HG03280 (cell line): ENCODE measurements at regions not wholly inside any gene's neighbourhood (a gene's known extent, or its start where the extent isn't known, plus 50 kb on each side); places are given as distances from the start of the nearest gene placed in this dataset.

ENCODE experiments used
- ATAC-seq: cut with Tn5 transposase; IDR thresholded peaks from one replicate; pipeline ENCODE4 v1.9.1; 2021; ENCODE audit warnings: mild to moderate bottlenecking, moderate library complexity; ENCODE audit not compliant: unreplicated experiment

DNA sequence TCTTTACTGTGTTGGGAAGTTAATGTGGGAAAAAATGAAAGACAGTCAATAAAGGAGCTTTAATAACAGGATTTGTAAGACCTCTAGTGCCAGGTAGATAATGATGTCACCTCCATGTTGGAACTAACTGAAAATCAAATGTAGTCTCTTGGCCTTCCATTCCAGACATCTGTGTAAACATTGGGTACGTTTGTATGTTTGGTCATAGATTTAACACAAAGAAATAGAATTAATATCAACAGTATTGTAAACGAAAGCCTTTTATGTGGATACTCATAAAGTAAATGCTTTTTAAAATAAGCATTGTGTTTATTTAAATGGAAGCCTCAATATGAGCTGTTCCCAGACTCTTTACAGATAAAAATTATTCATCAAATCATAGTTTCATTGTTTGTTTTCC is 605.7 kb downstream of the METTL15 start:
- no peak for ATAC-seq

DNA sequence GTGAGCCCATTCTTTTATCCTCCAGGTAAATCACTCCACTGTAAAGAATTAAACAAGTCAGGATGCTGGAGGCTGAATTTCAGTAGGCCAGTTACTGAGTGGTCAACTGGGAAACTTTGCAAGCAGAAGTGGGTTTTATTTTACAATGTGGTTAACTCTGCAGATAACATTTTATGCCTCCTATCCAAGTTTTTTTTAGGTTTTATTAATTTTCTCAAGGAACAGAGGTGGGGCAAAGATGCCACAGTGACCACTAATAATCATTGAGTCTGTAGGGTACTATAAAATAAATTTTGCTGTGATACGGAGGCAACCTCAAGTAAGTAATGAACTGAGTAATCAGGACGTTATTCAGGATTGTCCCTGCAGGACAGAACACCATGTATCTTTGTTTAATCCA is 599.9 kb downstream of the METTL15 start:
- no peak for ATAC-seq

DNA sequence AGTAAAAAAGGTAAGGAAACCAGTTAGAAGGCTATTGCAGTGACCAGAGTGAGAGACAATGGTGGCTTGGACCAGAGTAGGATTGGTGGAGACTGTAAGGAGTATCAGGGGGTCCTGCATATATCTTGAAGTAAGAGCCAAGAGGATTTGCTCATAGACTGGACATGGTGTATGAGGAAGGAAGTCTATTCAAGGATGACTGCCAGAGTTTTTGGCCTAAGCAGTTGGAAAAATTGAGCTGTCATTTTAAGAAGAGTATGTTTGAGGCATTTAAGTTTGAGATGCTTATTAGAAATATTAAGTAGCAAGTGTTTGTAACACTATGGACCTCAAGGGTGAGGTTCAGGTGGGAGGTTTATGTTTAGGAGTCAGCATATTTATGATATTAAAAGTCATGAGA is 596.6 kb downstream of the METTL15 start:
- no peak for ATAC-seq

DNA sequence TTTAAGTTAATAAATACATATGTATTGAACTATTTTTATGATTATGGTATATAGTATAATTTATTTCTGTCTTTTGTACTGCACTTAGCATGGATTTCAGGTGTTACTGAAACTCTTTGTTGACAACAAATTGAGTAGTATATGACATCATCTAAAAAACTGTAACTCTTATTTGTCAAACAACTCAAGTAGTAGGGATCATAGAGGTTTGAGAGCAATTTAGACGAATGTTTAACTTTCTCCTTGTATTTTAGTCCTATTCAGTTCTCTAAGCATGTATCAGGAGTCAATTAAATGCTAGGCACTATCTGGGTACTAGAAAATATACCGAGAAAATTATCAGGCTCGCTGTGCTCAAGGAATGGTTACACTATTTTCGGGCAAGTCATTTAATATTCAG is 595.2 kb downstream of the METTL15 start:
- no peak for ATAC-seq

DNA sequence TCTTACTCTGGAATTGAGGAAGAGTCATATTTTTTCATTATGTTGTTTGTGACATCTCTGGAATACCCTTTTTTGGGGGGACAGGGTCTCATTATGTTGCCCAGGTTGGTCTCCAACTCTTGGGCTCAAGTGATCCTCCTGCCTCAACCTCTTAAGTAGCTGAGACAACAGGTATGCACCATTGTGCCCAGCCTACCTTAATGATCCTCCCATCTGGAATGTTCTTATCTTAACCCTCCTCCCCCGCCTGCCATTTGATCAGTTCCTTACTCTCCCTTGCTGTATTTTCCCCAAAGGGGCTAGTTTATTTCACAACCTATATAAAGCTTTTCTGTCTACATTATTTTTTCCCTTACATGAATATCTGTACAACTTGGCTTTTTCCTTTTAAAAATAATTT is 594.7 kb downstream of the METTL15 start:
- no peak for ATAC-seq

DNA sequence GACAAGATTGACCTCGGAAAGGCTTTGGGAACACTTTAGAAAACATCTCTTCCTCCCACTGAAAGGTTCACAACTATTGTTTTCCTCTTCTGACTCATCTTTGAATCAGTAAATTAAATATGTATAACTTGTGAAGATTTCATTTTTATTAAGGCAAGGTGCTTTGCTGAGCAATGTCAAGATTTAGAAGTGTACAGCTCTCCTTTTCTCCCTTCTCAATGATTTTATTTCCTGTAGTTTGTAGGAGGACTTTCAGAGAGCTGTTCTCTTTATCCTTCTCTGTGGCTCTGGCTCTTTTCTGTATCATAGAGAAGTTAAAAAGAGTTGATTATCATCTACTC is 594.2 kb downstream of the METTL15 start:
- no peak for ATAC-seq

DNA sequence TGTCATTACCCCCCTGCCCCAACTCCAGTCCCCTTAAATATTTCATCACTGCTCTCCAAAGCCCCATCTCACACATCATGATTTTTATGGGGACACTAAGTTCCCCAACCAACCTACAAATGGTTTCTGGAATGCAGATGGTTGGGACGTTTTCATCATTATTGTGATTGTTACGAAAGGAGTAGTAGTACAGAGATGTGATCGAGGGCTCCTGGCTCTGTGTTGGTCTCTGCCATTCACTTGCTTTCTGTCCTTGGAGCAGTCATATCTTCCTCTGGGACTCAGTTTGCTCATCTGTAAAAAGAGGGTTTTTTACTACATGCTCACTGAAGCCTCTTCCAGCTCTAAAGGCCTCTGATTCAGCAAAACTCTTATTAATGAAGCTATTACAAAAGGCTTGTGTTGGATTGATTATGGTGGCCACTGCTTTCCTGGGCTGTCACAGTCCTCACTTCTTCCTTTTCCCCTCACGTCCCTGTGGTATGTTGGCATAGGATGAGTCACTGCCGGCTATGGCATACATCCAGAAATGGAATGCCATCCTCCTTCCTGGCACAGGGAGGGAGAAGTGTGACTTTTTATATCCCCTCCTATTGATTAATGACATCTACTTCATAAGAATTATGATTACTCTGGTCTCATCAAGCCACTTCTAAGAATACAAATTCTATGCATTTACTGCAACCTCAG is 593.7 kb downstream of the METTL15 start:
- ATAC-seq = no peak

DNA sequence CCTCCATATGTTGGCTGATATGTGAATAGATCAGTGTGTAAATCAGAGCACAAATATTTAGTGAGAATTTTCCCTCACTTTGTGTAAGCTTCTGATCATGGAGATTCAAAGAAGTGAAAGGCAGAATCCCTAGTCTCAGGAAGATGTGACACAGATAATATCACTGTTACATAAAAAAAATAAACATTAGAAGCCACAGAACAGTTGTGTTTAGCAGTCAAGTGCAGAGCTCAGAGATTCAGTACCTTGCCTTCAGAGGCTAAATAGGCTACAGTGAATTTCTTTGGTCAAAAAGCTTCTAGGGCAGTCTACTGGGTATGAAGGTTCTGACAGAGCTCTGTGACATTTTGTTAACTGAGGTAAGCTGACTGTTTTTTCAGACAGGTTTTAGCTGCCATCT is 591.5 kb downstream of the METTL15 start:
- ATAC-seq = no peak

DNA sequence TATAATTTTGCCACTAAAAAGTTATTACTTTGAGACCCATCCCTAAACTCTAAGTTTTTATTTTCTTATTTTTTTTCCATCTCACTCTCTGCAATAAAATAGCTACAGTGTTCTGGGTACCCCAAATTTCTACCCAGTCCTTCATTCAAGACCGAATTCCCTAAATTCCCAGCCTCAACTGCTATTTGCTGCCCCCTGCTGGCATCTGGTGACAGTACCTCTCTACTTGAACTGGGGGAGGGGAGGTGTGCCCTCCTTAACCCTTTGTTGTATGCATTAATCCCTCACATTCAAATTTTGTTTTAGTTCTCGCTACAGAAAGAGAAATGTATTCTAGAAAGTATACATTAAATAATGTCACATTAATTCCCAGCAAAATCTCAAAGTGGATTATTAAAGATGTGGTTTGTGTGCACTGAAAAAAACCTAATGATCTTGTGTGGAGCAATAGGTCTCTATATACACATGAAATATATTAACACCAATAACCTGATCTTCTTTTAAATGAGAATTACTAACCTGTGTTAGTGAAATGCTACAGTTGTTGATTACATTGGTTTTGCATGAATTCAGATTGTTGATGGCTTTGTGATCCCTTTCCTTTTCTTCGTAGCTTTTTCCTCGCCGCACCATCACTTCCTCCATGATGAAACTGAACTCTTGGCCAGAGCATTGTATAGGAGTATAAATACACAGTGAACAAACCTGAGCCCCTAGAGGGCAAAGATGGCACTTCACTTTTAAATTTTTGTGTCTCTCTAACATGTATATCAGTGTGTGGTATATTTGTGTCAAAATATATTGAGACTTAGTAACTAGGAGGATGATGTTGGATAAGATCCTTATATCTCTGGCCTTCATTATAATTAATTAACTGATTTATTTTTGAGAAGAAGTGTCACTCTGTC is 590.0 kb downstream of the METTL15 start:
- ATAC-seq = peak; percentile 55

DNA sequence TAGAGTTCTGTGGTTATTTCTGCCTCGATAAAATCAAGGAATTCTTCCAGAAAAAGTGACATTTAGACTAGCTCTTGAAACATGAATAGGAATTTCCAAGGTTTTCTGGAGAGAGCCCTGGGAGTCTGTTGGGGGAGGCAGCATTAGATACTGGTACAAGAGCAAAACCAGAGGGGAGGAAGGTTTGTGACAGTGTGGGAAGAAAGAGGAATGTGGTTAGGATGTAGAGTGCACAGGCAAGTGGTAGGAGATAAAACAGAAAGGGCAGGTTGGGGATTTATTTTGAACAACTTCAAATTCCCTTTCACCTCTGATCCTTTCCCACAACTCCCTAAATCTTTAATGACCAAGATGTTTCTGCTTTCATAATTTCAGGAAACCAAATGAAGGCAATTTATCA is 588.4 kb downstream of the METTL15 start:
- ATAC-seq = no peak

DNA sequence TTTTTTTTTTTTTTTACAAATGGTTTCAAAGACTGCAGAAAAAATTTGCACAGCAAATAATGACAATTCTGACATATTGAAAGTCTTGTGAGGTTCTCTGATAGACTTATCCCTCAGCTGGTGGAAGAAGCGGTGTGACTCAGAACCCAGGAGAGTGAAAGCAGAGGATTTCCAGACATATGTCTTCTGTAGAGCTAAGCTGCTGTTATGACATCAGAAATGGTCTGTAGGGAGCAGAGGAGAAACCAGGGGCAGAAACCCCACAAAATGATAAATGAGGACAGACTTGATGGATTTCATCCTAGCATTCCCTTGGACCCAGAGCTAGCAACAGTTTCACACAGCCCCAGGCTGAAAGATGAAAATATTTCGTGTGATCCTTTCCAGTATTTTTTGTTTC is 582.6 kb downstream of the METTL15 start:
- ATAC-seq = no peak

DNA sequence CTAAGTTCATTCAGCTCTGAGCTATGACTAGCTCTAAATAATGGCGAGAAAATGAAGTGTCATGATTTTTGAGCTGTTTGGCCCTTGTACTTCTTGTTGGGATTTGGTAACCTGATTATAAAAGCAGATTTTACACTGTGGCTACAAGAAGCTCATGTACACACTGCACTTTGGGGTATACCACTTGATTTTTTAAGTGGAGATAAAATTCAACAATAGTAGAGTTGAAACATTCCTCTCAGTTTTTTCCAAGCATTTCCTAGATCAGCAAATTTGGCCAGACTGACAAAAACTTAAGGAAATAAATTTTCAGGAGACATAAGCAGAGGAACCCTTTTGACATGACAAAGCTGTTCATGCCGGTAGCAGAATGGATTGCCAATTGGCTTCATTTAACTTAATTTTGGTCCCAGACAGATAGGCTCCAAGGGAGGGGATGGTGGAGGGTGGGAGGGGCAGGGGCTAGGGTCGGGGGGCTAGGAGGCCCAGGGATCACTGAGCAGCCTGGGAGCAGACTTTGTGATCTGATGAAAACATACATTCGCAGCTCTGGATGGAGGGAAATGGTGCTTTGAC is 575.9 kb downstream of the METTL15 start:
- ATAC-seq = no peak

DNA sequence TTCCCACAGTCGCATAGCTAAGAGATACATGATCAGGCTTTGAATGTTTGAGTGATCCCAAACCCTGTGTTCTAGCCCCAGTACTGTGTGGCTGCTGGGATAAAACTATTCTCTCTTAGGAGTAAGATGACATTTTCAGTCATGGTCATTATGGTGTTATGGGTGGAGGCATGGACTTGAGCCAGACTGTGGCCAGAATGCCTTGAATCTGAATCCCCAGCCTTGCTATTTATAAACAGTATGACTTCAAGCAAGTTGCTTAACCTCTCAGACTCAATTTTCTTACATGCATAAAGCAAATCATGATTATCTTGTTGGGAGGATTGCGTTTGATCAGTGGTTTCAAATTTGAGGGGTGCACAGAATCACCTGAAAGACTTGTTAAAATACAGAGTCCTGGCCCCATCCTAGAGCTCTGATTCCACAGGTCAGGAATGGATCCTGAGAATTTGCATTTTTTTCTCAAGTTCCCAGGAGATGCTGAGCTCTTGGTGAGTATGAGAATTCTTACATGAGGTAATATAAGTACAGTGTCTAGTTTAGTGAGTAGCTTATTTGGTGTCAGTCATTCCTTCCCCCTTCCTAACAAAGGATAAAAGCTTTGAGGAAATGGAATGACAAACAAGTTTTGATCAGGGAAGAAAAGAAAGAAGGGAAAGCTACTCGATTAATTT is 571.7 kb downstream of the METTL15 start:
- ATAC-seq = no peak

DNA sequence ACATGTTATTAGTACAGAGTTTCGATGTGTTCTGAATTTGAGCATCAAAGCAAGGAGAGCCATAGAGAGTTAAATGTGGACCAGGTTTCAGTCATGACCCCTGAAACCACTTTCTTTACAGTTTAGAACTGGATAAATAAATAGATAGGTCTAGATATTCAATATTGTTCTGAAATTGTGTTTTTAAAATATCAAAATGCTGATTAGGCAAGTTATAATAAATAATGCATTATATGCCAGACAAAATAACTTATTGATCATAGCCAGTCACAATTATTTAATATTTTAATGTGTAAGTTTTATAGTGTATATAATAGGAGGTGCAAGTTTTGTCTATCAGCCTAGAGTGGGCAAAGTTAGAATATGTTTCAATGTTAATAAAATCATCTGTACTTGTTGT is 569.5 kb downstream of the METTL15 start:
- ATAC-seq = no peak

DNA sequence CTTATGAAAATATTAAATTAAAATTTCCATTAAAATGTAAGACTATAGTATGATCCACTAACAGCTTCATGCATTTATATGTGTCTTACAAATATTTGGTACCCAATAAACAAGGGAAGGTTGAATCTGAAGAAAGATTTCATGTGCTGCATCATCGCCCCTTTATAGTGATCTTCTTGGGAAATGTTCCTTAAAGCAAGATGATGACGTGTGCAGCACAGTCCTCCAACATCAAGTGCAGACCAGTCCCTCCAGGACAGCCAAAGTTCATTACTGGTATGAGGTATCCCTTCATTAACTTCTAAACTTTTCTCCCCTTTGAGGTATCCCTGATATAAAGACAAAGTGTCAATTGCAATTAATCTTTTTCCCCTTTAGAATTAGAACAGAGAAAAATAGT is 567.0 kb downstream of the METTL15 start:
- ATAC-seq = no peak

DNA sequence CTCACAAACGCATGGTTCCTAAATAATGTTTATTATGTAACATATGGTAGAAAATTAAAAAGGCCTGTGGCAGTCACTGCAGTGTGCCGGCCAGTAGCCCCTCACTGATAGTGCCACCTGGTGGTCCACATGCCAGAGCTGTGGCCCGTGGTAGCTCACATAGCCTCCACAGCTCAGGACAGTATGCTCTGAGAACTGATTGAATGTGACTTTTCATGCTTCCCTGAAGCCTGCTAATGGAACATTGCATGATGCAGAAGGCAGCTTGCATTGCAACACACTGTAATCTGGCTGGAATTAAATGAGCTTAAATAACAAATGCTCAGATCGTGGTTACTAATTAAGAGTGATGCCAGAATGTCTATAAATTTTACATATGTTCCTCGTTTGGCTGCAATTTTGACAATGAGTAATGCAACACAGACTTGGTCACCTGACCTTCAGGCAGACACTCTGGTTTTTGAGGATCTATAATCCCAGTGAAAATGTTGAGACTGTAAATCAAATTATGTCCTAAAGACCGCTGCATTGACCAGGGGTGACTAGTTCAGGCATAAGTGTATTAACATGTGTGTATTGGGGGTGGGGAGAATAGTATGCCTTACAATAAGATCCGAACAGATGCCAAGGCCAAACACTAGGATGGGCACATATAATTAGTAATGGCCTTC is 566.4 kb downstream of the METTL15 start:
- ATAC-seq = no peak

DNA sequence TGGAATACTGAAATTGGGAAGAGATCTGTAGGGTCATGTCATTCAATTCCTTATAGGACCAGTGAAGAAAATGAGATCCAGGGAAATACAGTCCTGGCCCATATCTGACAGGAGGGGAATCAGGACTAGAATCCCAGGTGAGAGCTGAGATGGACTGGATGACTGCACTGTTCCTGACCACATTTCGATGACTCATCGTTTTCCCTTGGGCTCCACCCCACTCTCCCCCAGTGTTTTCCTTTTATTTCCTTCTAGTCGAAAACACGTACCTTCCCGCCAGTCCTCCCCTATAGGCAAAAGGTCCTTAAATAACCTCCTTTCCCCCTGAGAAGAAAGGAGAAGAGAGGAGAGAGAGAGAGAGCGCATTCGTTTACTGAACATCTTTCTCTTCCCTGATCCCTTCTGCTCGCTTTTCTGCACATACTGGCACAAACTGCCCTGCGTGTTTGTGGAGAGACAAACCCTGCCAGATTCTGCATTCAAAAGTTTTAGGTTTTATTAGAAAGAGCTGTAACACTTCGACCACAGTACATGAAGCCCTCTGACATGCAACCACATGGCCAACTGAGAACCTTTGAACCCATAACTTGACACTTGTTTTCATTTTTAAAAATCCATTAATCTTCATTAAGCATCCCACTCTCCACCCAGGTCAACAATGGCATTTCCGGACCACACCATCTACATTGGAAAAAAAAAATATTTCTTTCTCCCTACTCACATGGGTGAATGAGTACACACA is 565.7 kb downstream of the METTL15 start:
- no peak for ATAC-seq

DNA sequence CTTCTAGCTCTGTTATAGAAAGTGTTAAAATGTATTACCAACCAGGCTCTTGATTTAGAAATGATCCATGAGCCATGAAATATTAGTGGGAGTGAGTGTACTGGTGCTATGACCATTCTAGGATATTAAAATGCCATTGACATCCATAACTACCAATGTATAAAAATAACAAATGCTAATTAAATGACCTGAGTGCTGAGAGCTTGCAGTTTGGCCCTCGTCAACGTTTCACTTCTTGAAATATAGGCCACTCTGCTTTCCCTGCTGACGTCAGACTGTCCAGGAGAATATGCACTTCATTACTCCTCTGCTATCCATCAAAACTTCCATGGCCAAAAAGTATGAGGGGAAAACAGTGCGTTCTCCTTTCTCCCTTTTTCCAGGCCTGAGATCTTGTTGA is 563.1 kb downstream of the METTL15 start:
- ATAC-seq = no peak

DNA sequence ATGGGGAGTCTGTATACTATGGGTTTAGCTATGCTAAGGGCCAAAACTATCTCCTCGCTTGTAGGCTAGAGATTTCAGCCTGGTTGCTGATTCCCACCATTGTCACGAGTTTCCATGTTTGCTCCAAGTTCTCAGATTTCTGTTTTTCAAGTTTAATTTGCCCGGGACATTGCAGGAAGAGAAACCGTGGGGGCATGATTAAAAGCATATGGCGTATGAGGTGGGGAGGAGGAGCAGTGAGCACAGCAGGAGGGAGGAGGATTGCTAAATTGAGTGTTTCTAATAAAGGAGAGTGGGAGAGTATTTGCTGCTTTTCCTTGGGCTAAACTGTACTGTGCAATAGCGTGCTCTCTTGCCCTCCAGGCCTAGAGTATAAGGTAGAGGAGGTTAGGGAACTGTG is 558.4 kb downstream of the METTL15 start:
- no peak for ATAC-seq

DNA sequence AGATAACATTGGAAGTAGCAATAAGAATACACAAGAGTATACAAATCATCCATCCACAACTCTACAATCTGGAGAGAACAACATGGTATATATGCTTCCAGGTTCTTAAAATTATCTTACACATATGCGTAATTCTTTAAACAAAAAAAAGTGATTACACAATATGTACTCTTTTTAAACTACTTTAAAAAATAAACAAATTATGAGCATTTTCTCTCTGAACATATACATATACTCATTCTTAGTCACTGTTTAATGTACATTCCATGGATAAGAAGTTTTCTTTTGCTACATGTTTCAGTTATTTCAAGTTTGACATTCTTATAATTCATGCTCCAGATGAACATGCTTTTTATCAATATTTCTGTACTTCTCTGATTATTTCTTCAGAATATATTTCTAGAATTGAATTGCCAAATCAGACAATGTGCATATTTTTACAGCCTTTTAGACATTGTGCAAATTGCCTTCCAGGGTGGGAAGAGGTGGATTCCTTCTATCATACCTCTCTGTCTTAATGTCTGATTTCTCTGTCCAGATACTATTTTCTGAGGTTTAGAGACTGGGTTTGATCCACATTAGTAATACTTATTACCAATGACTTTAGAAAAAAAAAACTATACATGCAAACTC is 551.6 kb downstream of the METTL15 start:
- ATAC-seq = no peak
